Ascending aorta (tissue), 2 donors: ENCODE measurements at regions not wholly inside any gene's neighbourhood (a gene's known extent, or its start where the extent isn't known, plus 50 kb on each side); places are given as distances from the start of the nearest gene placed in this dataset.

Experiments
- DNase-seq, 2 donors: peaks; one replicate each; pipeline ENCODE4 v3.0.0-alpha.2; 2019; ENCODE audit warnings: low spot score in 2 of 2
- H3K27ac ChIP-seq, 2 donors: fragments of 200-600 bp; sonication (generic); one replicate each; pipeline ENCODE4 v1.5.1; 2016 to 2017; ENCODE audit warnings: mild to moderate bottlenecking in 1 of 2
- H3K27me3 ChIP-seq: fragments of 200-600 bp; sonication (generic); one replicate; pipeline ENCODE4 v1.5.1; 2017
- H3K36me3 ChIP-seq, 2 donors: fragments of 200-600 bp; sonication (generic); one replicate each; pipeline ENCODE4 v1.5.1; 2016
- H3K4me1 ChIP-seq, 2 donors: fragments of 200-600 bp; sonication (generic); one replicate each; pipeline ENCODE4 v1.5.1; 2016 to 2017; ENCODE audit warnings: mild to moderate bottlenecking in 1 of 2
- H3K4me3 ChIP-seq, 2 donors: fragments of 200-600 bp; sonication (generic); one replicate each; pipeline ENCODE4 v1.5.1; 2016 to 2017; ENCODE audit warnings: mild to moderate bottlenecking in 1 of 2
- H3K9me3 ChIP-seq, 2 donors: fragments of 200-600 bp; sonication (generic); one replicate each; pipeline ENCODE4 v1.5.1; 2016
- intact Hi-C: fragments of 100-400 bp; cut with DNase I; formaldehyde crosslinking; loops from one replicate; pipeline ENCODE4 v1.15.1; 2023
- TF ChIP-seq, protein P1 (sequence below), 3 experiments: fragments of 200-600 bp in 2 of 3; fragments of 450-650 bp in 1 of 3; sonication (generic) in 2 of 3; IDR thresholded peaks; one replicate each; pipeline ENCODE4 v1.5.1; 2016 to 2019; ENCODE audit warnings: antibody characterized with exemption in 3 of 3, mild to moderate bottlenecking in 1 of 3, moderate library complexity in 1 of 3

DNA sequence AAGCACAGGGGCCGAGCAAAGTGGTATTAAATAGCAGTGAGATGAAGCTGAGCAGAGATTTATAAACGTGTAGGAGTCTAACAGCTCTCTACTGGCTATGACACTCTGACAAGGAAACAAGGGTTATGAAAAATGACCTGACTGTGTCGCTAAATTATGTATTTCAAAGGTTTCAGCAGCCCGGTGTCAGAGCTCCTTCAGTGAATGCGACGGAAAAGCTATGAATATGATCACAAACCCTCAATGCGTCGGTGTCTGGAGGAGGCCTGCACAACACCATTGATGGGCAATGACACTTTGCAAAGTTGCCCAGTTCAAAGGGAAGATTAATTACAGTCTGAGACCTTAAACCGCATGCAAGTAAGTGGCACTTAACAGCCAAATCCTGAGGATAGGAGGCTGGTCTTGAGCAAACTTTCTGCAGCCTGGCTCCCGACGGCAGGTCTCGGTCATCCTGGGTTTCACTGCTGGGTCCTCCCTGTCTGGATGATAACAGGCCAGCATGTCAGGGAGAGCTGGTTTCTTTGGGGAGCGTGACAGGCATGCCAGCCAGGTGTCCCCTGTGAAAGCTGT lies 615.1 kb upstream of the SALL3 start:
- Histone ChIP-seq H3K4me3 (no peak overlapping the region), H3K4me1 (no peaks in the 10 kb centered on the region), H3K9me3 (no peaks in the 10 kb centered on the region), H3K27me3 (no peaks in the 10 kb centered on the region), H3K27ac (no peak overlapping the region), H3K36me3 (no peaks in the 10 kb centered on the region)
- TF ChIP-seq, protein P1, sequence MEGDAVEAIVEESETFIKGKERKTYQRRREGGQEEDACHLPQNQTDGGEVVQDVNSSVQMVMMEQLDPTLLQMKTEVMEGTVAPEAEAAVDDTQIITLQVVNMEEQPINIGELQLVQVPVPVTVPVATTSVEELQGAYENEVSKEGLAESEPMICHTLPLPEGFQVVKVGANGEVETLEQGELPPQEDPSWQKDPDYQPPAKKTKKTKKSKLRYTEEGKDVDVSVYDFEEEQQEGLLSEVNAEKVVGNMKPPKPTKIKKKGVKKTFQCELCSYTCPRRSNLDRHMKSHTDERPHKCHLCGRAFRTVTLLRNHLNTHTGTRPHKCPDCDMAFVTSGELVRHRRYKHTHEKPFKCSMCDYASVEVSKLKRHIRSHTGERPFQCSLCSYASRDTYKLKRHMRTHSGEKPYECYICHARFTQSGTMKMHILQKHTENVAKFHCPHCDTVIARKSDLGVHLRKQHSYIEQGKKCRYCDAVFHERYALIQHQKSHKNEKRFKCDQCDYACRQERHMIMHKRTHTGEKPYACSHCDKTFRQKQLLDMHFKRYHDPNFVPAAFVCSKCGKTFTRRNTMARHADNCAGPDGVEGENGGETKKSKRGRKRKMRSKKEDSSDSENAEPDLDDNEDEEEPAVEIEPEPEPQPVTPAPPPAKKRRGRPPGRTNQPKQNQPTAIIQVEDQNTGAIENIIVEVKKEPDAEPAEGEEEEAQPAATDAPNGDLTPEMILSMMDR (IDR thresholded peaks at IDR 0.05), result no peak
- intact Hi-C loops, result no loop called here
- DNase-seq, result no peak

DNA sequence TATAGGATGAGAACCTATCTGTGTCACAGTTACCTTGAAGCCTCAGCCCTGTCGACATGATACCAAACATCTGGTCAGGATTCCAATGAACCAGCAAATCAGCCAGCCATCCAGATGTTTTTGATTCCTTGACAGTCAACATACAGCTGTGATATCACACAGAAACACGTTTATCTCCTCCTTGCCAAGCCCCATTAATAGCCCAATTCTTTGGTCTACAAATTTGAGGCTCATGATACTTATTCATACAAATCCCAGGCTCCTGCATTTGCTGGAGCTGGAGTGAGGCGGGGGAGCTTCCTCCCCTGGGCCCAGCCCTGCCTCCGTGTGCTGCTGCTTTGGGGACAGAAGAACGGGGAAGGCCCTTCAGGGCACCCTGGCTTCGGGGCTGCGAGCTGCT lies 611.6 kb upstream of the SALL3 start:
- no peak for DNase-seq
- Histone ChIP-seq H3K4me1 (no peaks in the 10 kb centered on the region), H3K4me3 (no peak overlapping the region), H3K36me3 (no peaks in the 10 kb centered on the region), H3K27me3 (no peaks in the 10 kb centered on the region), H3K27ac (no peak overlapping the region), H3K9me3 (no peaks in the 10 kb centered on the region)
- intact Hi-C loops, result no loop called here
- TF ChIP-seq, protein P1 (IDR thresholded peaks at IDR 0.05), result no peak

DNA sequence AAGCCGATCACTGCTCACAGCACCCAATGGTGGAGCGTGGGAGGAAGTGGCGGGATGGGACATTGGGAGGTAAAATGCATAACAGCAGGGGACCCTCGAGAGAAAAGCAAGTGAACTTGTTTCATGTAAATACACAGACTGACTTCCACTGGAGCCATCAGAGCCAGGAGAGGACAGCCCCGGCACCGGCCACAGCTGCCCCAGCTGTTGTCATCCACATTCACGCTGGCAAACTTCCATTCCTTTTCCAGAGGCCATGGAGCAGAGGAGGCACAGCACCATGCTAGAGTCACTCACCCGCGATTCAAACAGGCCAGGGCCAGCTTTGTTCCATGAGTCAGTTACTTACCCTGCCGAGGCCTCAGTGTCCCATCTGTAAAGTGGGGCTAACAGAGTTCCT lies 610.9 kb upstream of the SALL3 start:
- Histone ChIP-seq H3K27ac (no peak overlapping the region), H3K36me3 (no peaks in the 10 kb centered on the region), H3K4me1 (no peaks in the 10 kb centered on the region), H3K9me3 (no peaks in the 10 kb centered on the region), H3K4me3 (no peak overlapping the region), H3K27me3 (no peaks in the 10 kb centered on the region)
- intact Hi-C loops, result no loop called here
- no peak for DNase-seq
- TF ChIP-seq, protein P1 (IDR thresholded peaks at IDR 0.05), result no peak

DNA sequence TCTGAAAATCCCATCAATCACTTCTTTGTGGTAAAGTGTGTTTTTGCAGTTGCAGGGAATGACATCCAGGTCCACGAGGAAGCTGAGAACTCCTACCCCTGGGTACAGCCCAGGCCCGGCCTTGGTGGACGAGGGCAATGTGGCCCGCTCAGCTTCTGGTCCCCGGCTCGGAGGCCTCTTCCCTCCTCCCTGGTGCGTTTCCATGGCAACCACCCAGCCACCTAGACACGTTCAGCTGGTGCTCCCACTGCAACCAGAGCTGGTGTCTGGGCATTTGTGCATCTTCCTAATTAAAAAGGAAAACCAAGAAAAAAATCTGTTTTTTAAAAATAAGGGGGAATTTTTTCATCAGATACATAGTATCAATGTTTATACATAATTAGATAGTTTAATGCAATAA lies 603.6 kb upstream of the SALL3 start:
- Histone ChIP-seq H3K9me3 (no peaks in the 10 kb centered on the region), H3K4me3 (no peak overlapping the region), H3K27ac (no peak overlapping the region), H3K27me3 (no peaks in the 10 kb centered on the region), H3K36me3 (no peaks in the 10 kb centered on the region), H3K4me1 (no peaks in the 10 kb centered on the region)
- DNase-seq, result no peak
- TF ChIP-seq, protein P1 (IDR thresholded peaks at IDR 0.05), result no peak
- intact Hi-C loops, result no loop called here

DNA sequence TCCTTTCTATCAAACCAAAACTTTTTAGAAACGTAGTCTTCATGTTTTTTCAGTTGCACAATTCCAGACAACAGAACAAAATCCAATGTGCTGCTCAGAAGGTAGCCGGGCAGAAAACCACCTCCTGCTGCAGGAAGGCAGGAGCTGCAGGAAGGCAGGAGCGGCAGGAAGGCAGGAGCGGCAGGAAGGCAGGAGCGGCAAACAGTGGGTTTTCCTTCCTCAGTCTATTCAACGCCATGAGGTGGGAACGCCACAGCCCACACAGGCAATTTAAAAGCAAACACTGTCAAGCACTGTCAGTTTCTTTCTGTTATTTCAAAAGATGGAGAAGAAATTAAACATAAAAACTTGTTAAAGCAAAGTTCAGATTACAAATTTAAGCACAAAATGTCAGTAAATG lies 601.2 kb upstream of the SALL3 start:
- intact Hi-C loops, result no loop called here
- no peak overlapping the region for H3K4me3 ChIP-seq
- DNase-seq, result no peak
- TF ChIP-seq, protein P1 (IDR thresholded peaks at IDR 0.05), result no peak
- no peaks in the 10 kb centered on the region for H3K9me3 ChIP-seq
- H3K27me3 ChIP-seq, result no peaks in the 10 kb centered on the region
- no peak overlapping the region for H3K27ac ChIP-seq
- no peaks in the 10 kb centered on the region for H3K36me3 ChIP-seq
- no peaks in the 10 kb centered on the region for H3K4me1 ChIP-seq

DNA sequence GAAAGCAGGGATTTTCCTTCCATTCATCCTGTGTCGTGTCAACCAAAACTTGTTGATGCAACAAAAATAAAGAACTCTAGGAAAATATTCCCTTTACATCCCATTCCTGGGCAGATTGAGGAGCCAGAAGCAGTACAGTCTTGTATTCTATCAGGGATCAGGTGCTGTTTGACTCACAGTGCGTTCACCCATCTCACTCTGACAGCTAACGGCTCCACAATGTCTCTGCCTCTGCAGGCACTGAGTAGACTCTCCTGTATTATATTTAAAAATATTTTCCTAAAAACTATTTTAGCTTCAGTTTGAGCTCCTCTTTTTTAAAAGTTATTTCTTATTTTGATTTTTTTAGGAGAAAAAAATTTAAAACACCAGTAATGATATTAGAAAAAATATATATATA lies 600.6 kb upstream of the SALL3 start:
- TF ChIP-seq, protein P1 (IDR thresholded peaks at IDR 0.05), result no peak
- Histone ChIP-seq H3K27me3 (no peaks in the 10 kb centered on the region), H3K4me3 (no peak overlapping the region), H3K4me1 (no peaks in the 10 kb centered on the region), H3K9me3 (no peaks in the 10 kb centered on the region), H3K36me3 (no peaks in the 10 kb centered on the region), H3K27ac (no peak overlapping the region)
- no peak for DNase-seq
- intact Hi-C loops, result no loop called here
